Left ventricle myocardium inferior (tissue), 1 donor: ENCODE measurements at regions not wholly inside any gene's neighbourhood (a gene's known extent, or its start where the extent isn't known, plus 50 kb on each side); places are given as distances from the start of the nearest gene placed in this dataset.

Experiments
- DNase-seq: peaks from one replicate; pipeline ENCODE4 v3.0.0-alpha.2; 2020
- H3K27ac ChIP-seq: fragments of 200-600 bp; replicated peaks from 2 replicates; pipeline ENCODE4 v1.8.0; 2021
- H3K27me3 ChIP-seq: fragments of 200-600 bp; 2 replicates; pipeline ENCODE4 v1.8.0; 2021; ENCODE audit warnings: low read depth
- H3K36me3 ChIP-seq: fragments of 200-600 bp; 2 replicates; pipeline ENCODE4 v1.8.0; 2021
- H3K4me1 ChIP-seq: fragments of 200-600 bp; 2 replicates; pipeline ENCODE4 v1.8.0; 2021
- H3K4me3 ChIP-seq: fragments of 200-600 bp; 2 replicates; pipeline ENCODE4 v1.8.0; 2021; ENCODE audit warnings: mild to moderate bottlenecking, moderate library complexity
- H3K9me3 ChIP-seq: fragments of 200-600 bp; replicated peaks from 2 replicates; pipeline ENCODE4 v1.8.0; 2021
- intact Hi-C: fragments of 100-400 bp; cut with micrococcal nuclease; formaldehyde crosslinking; loops from one replicate; pipeline ENCODE4 v1.11.0; 2022
- TF ChIP-seq, protein P1 (sequence below): fragments of 200-600 bp; IDR thresholded peaks from 2 replicates; pipeline ENCODE4 v1.8.0; 2021; ENCODE audit warnings: antibody characterized with exemption, mild to moderate bottlenecking, borderline replicate concordance
- donor health status: DM: no; HTN: yes; CAD: no; lungs with severe emphysema.

DNA sequence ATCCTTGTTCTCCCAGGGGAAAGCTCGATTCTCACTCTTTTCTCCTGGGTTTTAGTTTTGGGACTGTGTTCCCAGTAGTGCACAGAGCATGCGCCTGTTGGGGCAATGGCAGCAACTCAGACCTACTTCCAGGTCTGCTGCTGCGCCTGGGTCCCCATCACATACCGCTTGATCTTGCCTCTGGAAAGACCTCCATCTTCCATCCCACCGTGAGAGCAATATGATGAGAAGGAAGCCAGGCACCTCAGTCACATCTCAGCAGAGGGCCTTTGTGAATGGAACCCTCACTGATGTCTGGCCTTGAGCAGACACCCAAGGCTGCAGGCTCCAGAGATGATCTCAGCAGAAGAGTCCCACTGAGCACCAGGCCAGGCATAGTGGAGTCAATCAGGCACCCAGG, 176.8 kb upstream of the ZNF507 start:
- Histone ChIP-seq H3K4me1 (no peaks in the 10 kb centered on the region), H3K4me3 (no peak overlapping the region), H3K36me3 (no peaks in the 10 kb centered on the region), H3K27me3 (peaks cover 95% of the 10 kb centered on the region), H3K27ac (no peak overlapping the region), H3K9me3 (no peaks in the 10 kb centered on the region)
- DNase-seq = no peak
- intact Hi-C loops = no loop called here
- TF ChIP-seq, protein P1, sequence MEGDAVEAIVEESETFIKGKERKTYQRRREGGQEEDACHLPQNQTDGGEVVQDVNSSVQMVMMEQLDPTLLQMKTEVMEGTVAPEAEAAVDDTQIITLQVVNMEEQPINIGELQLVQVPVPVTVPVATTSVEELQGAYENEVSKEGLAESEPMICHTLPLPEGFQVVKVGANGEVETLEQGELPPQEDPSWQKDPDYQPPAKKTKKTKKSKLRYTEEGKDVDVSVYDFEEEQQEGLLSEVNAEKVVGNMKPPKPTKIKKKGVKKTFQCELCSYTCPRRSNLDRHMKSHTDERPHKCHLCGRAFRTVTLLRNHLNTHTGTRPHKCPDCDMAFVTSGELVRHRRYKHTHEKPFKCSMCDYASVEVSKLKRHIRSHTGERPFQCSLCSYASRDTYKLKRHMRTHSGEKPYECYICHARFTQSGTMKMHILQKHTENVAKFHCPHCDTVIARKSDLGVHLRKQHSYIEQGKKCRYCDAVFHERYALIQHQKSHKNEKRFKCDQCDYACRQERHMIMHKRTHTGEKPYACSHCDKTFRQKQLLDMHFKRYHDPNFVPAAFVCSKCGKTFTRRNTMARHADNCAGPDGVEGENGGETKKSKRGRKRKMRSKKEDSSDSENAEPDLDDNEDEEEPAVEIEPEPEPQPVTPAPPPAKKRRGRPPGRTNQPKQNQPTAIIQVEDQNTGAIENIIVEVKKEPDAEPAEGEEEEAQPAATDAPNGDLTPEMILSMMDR = no peak

DNA sequence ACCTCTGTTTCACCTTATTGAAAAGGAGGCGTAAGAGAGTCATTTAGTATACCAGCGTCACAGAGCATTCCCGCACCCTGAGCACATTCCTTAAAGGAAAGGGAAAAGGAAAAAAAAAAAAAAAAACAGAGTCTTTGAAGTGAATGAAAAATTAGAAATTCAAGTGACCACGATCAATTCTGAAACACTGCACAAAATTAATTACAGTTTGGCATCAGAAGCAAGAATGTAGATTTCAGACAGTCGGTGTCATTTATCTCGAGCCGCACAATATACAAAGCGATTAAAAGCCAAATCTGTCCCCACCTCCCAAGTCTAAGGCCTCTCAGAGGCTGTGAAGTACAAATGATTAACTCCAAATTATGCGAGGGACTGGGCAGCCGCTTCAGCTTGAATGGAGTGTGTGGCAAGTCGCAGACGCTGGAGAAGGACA, 173.7 kb upstream of the ZNF507 start:
- DNase-seq = no peak
- TF ChIP-seq, protein P1 = no peak
- Histone ChIP-seq H3K27me3 (peaks cover 89% of the 10 kb centered on the region), H3K4me1 (no peaks in the 10 kb centered on the region), H3K36me3 (no peaks in the 10 kb centered on the region), H3K27ac (no peak overlapping the region), H3K9me3 (no peaks in the 10 kb centered on the region), H3K4me3 (no peak overlapping the region)
- intact Hi-C loops = no loop called here

DNA sequence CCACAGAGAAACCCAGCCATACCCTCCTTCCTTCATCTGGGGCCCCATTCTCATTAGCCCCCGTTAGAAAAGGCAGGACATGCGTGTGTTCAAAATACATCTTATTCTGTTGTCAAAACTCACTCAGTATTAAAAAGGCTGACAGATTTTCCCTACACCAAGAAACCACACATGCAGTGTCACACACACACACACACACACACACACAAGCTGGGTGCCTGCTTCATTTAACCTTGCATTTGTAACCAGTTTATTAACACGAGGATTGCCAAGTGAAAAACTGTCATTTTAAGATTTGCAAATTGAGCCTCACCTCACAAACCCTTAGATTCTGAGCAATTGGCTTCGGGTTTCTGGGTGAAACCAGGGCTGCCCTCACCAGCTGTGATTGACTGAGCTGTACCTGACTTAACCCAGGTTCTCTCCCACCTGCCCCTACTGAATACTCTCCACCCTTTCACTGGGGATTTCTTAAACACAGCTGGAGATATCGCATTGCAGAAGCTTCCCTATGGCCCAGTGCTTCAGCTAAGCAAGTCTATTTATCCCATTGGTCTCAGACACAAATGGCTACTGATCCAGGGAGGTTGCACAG, 172.7 kb upstream of the ZNF507 start:
- TF ChIP-seq, protein P1 = no peak
- intact Hi-C loops = no loop called here

DNA sequence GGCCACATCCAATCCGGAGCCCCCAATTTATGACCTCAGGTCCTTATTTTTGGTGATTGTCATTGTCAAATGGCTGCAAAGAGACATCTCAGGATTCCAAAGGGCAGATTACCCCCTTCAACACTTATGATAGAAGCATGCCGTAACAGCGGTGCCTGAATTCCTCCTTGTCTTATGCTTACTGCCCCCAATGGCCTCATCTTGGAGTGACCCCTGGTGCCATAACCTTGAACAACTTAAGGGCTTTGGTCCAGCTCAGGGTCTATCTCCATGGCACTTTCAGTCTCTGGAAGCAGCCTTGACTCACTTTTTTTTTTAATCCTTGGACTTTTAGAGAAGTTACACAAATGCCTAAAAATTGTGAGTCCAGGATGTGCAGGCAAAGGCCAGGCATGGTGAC, 171.6 kb upstream of the ZNF507 start:
- Histone ChIP-seq H3K4me1 (no peaks in the 10 kb centered on the region), H3K36me3 (no peaks in the 10 kb centered on the region), H3K27ac (no peak overlapping the region), H3K27me3 (peaks cover 75% of the 10 kb centered on the region), H3K9me3 (no peaks in the 10 kb centered on the region), H3K4me3 (no peak overlapping the region)
- intact Hi-C loops = no loop called here
- DNase-seq = no peak
- TF ChIP-seq, protein P1 = no peak

More for the DNA sequence above, 172.7 kb upstream of the ZNF507 start:
- Histone ChIP-seq H3K27me3 (peaks cover 84% of the 10 kb centered on the region), H3K27ac (no peak overlapping the region), H3K9me3 (no peaks in the 10 kb centered on the region), H3K4me1 (no peaks in the 10 kb centered on the region), H3K36me3 (no peaks in the 10 kb centered on the region), H3K4me3 (no peak overlapping the region)
- no peak for DNase-seq

DNA sequence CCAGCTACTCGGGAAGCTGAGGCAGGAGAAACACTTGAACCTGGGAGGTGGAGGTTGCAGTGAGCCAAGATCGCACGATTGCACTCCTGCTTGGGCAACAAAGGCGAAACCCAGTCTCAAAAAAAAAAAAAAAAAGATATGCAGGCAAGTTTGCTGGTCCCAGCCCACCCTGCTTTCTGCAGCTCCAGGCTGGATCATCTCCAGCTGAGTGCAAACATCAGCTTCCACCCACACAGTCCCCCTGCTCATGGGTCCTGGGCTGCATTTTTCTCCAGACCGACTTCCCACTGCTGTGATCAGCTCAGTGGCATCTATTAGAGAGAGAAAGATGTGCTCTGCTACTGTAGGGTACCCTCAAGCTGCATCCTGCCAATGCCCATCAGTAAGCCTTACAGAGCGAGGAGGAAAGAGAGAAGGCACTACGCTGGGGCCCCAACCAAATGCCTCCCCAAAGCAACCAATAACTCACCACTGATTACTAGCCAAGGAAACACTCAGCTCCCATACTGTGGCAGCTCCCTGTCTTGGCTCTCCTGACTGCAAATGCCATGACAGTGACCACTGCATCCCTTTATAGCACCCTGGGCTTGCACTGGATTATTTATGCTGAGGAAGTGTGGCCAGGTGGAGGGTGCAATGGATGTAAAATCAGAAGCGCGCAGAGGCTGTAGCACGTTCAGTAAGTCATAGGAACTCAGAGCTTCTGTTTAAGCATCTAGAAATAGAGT, 170.9 kb upstream of the ZNF507 start:
- H3K4me1 ChIP-seq = no peaks in the 10 kb centered on the region
- no peak overlapping the region for H3K4me3 ChIP-seq
- no peaks in the 10 kb centered on the region for H3K9me3 ChIP-seq
- TF ChIP-seq, protein P1 = no peak
- peaks cover 71% of the 10 kb centered on the region for H3K27me3 ChIP-seq
- intact Hi-C loops = no loop called here
- H3K27ac ChIP-seq = no peak overlapping the region
- no peak for DNase-seq
- no peaks in the 10 kb centered on the region for H3K36me3 ChIP-seq
